HCT116 (cell line): ENCODE measurements at regions not wholly inside any gene's neighbourhood (a gene's known extent, or its start where the extent isn't known, plus 50 kb on each side); places are given as distances from the start of the nearest gene placed in this dataset.

ENCODE experiments used
- ATAC-seq: fragments of 200-7000 bp; cut with Tn5 transposase; 2 replicates; pipeline ENCODE4 v1.9.1; 2020; ENCODE audit warnings: mild to moderate bottlenecking, moderate library complexity
- BruUV-seq: library from RNA; stranded (reverse); fragments of 400-500 nt; replicated peaks from 2 replicates; lab custom pipeline; 2021; lab: Mats Ljungman, UMichigan
- CTCF ChIA-PET: fragments of 300-600 bp; sonication (Branson Sonifier 250); formaldehyde crosslinking; loops from one replicate; lab custom pipeline; 2021; ENCODE audit warnings: antibody characterized with exemption; lab: Charles Lee
- POLR2A ChIA-PET: fragments of 300-600, 350-600 bp; sonication (Branson Sonifier 250); formaldehyde crosslinking; loops from one replicate; lab custom pipeline; 2021; ENCODE audit warnings: antibody characterized with exemption; lab: Charles Lee
- RAD21 ChIA-PET, 2 experiments: fragments of 300-600 bp; sonication (Branson Sonifier 250); formaldehyde crosslinking; loops; one replicate each; lab custom pipeline; 2023; ENCODE audit warnings: low total read pairs in 2 of 2; ENCODE audit not compliant: uncharacterized antibody in 2 of 2, unreplicated experiment in 2 of 2, low non-redundant PET in 1 of 2; lab: Charles Lee
- DNase-seq: peaks from one replicate; pipeline ENCODE4 v3.0.0-alpha.2; 2010; ENCODE audit warnings: low read depth, low spot score
- H2AFZ ChIP-seq: fragments of 200-600 bp; shearing (Covaris generic), sonication (generic); 2 replicates; pipeline ENCODE4 v1.6.1; 2017; ENCODE audit warnings: low read depth, mixed run types, mixed read lengths, antibody characterized with exemption, low read length; ENCODE audit not compliant: poor library complexity, severe bottlenecking
- H3K27ac ChIP-seq: 2 replicates; pipeline ENCODE4 v1.5.1; 2012; ENCODE audit warnings: low read depth, low read length
- H3K27me3 ChIP-seq: fragments of 200-600 bp; sonication (generic); 2 replicates; pipeline ENCODE4 v1.6.1; 2016; ENCODE audit warnings: mixed run types, low read length, mixed read lengths; ENCODE audit not compliant: insufficient read depth
- H3K36me3 ChIP-seq, 2 experiments: fragments of 200-500 bp in 1 of 2; fragments of 200-600 bp in 1 of 2; sonication (Bioruptor generic) in 1 of 2; sonication (generic) in 1 of 2; 2 replicates each; pipeline versions ENCODE4 v1.5.1 to v1.6.1; 2014 to 2016; ENCODE audit warnings: low read length in 2 of 2, inconsistent platforms in 1 of 2, mixed read lengths in 1 of 2, mixed run types in 1 of 2; ENCODE audit not compliant: insufficient read depth in 2 of 2, control insufficient read depth in 1 of 2
- H3K4me1 ChIP-seq, 2 experiments: fragments of 200-600 bp in 1 of 2; sonication (generic) in 1 of 2; 2 replicates each; pipeline versions ENCODE4 v1.5.1 to v1.6.1; 2012 to 2017; ENCODE audit warnings: low read length in 2 of 2, inconsistent platforms in 1 of 2, mild to moderate bottlenecking in 1 of 2, mixed read lengths in 1 of 2, mixed run types in 1 of 2, moderate library complexity in 1 of 2; ENCODE audit not compliant: insufficient read depth in 2 of 2, control insufficient read depth in 1 of 2
- H3K4me2 ChIP-seq: fragments of 200-600 bp; sonication (generic); 2 replicates; pipeline ENCODE4 v1.6.1; 2017; ENCODE audit warnings: mixed run types, low read length, mixed read lengths
- H3K4me3 ChIP-seq, 2 experiments: fragments of 200-600 bp in 1 of 2; sonication (generic) in 1 of 2; replicated peaks in 1 of 2; 2 replicates each; pipeline ENCODE4 v1.5.1; 2011 to 2016; ENCODE audit warnings: low read length in 2 of 2, control low read depth in 1 of 2, low read depth in 1 of 2, mild to moderate bottlenecking in 1 of 2, mixed read lengths in 1 of 2, mixed run types in 1 of 2
- H3K79me2 ChIP-seq: fragments of 200-600 bp; sonication (generic); 2 replicates; pipeline ENCODE4 v1.6.1; 2017; ENCODE audit warnings: mild to moderate bottlenecking, mixed run types, low read length, moderate library complexity, mixed read lengths; ENCODE audit not compliant: insufficient read depth
- H3K9ac ChIP-seq: fragments of 200-600 bp; sonication (generic); 2 replicates; pipeline ENCODE4 v1.6.1; 2016; ENCODE audit warnings: low read length, mixed read lengths
- H3K9me2 ChIP-seq: fragments of 200-600 bp; sonication (generic), shearing (Covaris generic); 2 replicates; pipeline ENCODE4 v1.6.1; 2017; ENCODE audit warnings: mixed run types, mild to moderate bottlenecking, moderate library complexity; ENCODE audit not compliant: insufficient read depth
- H3K9me3 ChIP-seq, 2 experiments: fragments of 200-500 bp in 1 of 2; fragments of 200-600 bp in 1 of 2; sonication (Bioruptor generic) in 1 of 2; sonication (generic) in 1 of 2; 2 replicates each; pipeline ENCODE4 v1.6.1; 2014 to 2017; ENCODE audit warnings: low read length in 2 of 2, mixed read lengths in 2 of 2, inconsistent platforms in 1 of 2, low read depth in 1 of 2, mild to moderate bottlenecking in 1 of 2, mixed run types in 1 of 2, moderate library complexity in 1 of 2; ENCODE audit not compliant: control insufficient read depth in 1 of 2, insufficient read depth in 1 of 2
- H4K20me1 ChIP-seq: fragments of 200-600 bp; sonication (generic), shearing (Covaris generic); 2 replicates; pipeline ENCODE4 v1.6.1; 2017; ENCODE audit warnings: mixed run types, mild to moderate bottlenecking, moderate library complexity; ENCODE audit not compliant: insufficient read depth
- CTCF ChIP-seq, 3 experiments: fragments of 200-600 bp in 1 of 3; sonication (generic) in 1 of 3; IDR thresholded peaks in 2 of 3; conservative IDR thresholded peaks in 1 of 3; 2 replicates each; pipeline ENCODE4 v1.5.1; 2012 to 2017; ENCODE audit warnings: low read depth in 2 of 3, low read length in 2 of 3, antibody characterized with exemption in 1 of 3, borderline replicate concordance in 1 of 3, control low read depth in 1 of 3, mild to moderate bottlenecking in 1 of 3, mixed read lengths in 1 of 3, mixed run types in 1 of 3, moderate library complexity in 1 of 3; ENCODE audit not compliant: insufficient read depth in 1 of 3
- ELF1 ChIP-seq: IDR thresholded peaks from 2 replicates; pipeline ENCODE4 v1.6.1; 2012; ENCODE audit warnings: low read depth, borderline replicate concordance
- EZH2 ChIP-seq: fragments of 200-600 bp; sonication (generic); IDR thresholded peaks from 2 replicates; pipeline ENCODE4 v1.6.1; 2017; ENCODE audit warnings: antibody characterized with exemption, mixed run types
- EZH2phosphoT487 ChIP-seq: fragments of 200-600 bp; IDR thresholded peaks from 2 replicates; pipeline ENCODE4 v1.6.1; 2018; ENCODE audit warnings: antibody characterized with exemption, borderline replicate concordance
- FOSL1 ChIP-seq: IDR thresholded peaks from 2 replicates; pipeline ENCODE4 v1.6.1; 2012; ENCODE audit warnings: low read depth
- MAX ChIP-seq: IDR thresholded peaks from 2 replicates; pipeline ENCODE4 v1.6.1; 2012
- RAD21 ChIP-seq: IDR thresholded peaks from 2 replicates; pipeline ENCODE4 v1.6.1; 2012; ENCODE audit warnings: low read depth, mild to moderate bottlenecking
- REST ChIP-seq: IDR thresholded peaks from 2 replicates; pipeline ENCODE4 v1.6.1; 2012; ENCODE audit warnings: low read depth
- SIN3A ChIP-seq: IDR thresholded peaks from 2 replicates; pipeline ENCODE4 v1.6.1; 2012; ENCODE audit warnings: low read depth
- SRF ChIP-seq: IDR thresholded peaks from 2 replicates; pipeline ENCODE4 v1.6.1; 2012; ENCODE audit warnings: low read depth
- TCF7L2 ChIP-seq: IDR thresholded peaks from 2 replicates; pipeline ENCODE4 v1.7.0; 2011; ENCODE audit warnings: borderline replicate concordance, inconsistent platforms; ENCODE audit not compliant: insufficient read depth, insufficient read length; ENCODE audit errors: extremely low read depth
- ZFX ChIP-seq: fragments of 450-650 bp; IDR thresholded peaks from 2 replicates; pipeline ENCODE4 v1.6.1; 2017
- ZNF274 ChIP-seq: fragments of 200-500 bp; sonication (Bioruptor generic); IDR thresholded peaks from 2 replicates; pipeline ENCODE4 v1.6.1; 2014; ENCODE audit warnings: mild to moderate bottlenecking, low read depth, low read length, inconsistent platforms
- intact Hi-C: fragments of 100-400 bp; cut with micrococcal nuclease; formaldehyde crosslinking; loops from 2 replicates; pipeline ENCODE4 v1.10.0; 2022

GRCh38 chr3:18843188-18843587 is 305.1 kb upstream of the KCNH8 start:
- H3K27me3 ChIP-seq: no peaks in the 10 kb centered on the region
- no peaks in the 10 kb centered on the region for H3K9me2 ChIP-seq
- ATAC-seq (no peak), DNase-seq (no peak)
- no peaks in the 10 kb centered on the region for H3K4me1 ChIP-seq
- H4K20me1 ChIP-seq: no peaks in the 10 kb centered on the region
- H3K36me3 ChIP-seq: no peaks in the 10 kb centered on the region
- intact Hi-C loops: no loop called here
- no peak overlapping the region for H2AFZ ChIP-seq
- no peak overlapping the region for H3K27ac ChIP-seq
- H3K4me3 ChIP-seq: no peak overlapping the region
- ChIA-PET POLR2A (no interaction called here), CTCF (no interaction called here), RAD21 (no interaction called here)
- H3K9ac ChIP-seq: no peak overlapping the region
- no peak for TF ChIP-seq EZH2
- no peak for TF ChIP-seq ZNF274
- TF ChIP-seq ELF1: no peak
- TF ChIP-seq CTCF (IDR thresholded peaks at IDR 0.05 in 2 of 3, conservative IDR thresholded peaks at IDR 0.05 in 1 of 3; ENCODE audit: borderline replicate concordance in 1 of 3, insufficient read depth in 1 of 3, low read depth in 2 of 3, low read length in 2 of 3): no peak
- no peak for TF ChIP-seq MAX
- TF ChIP-seq RAD21: no peak
- TF ChIP-seq TCF7L2: no peak
- TF ChIP-seq SRF: no peak
- TF ChIP-seq ZFX: no peak
- TF ChIP-seq EZH2phosphoT487: no peak
- TF ChIP-seq FOSL1: no peak
- no peak for TF ChIP-seq REST
- no peak for TF ChIP-seq SIN3A
- no TSS peak for BruUV-seq
- no peaks in the 10 kb centered on the region for H3K9me3 ChIP-seq
- no peaks in the 10 kb centered on the region for H3K79me2 ChIP-seq
- H3K4me2 ChIP-seq: no peak overlapping the region
